Mucosa of descending colon (tissue), 3 donors: ENCODE measurements at regions not wholly inside any gene's neighbourhood (a gene's known extent, or its start where the extent isn't known, plus 50 kb on each side); places are given as distances from the start of the nearest gene placed in this dataset.

ENCODE experiments used
- ATAC-seq: fragments of 200-7000 bp; cut with Tn5 transposase; one replicate; pipeline ENCODE4 v1.9.1; 2020; ENCODE audit warnings: mild to moderate bottlenecking, moderate library complexity
- DNase-seq, 3 donors: peaks; one replicate each; pipeline ENCODE4 v3.0.0-alpha.2; 2020
- H3K36me3 ChIP-seq: fragments of 200-600 bp; one replicate; pipeline ENCODE4 v1.8.0; 2021; ENCODE audit warnings: low read depth, mild to moderate bottlenecking
- H3K4me1 ChIP-seq: fragments of 200-600 bp; one replicate; pipeline ENCODE4 v1.8.0; 2021; ENCODE audit warnings: low read depth, mild to moderate bottlenecking
- H3K4me3 ChIP-seq: fragments of 200-600 bp; one replicate; pipeline ENCODE4 v1.8.0; 2021; ENCODE audit warnings: mild to moderate bottlenecking
- H3K9me3 ChIP-seq: fragments of 200-600 bp; one replicate; pipeline ENCODE4 v1.8.0; 2021; ENCODE audit warnings: mild to moderate bottlenecking
- intact Hi-C, 2 donors: fragments of 100-400 bp; cut with DNase I in 1 of 2; cut with micrococcal nuclease in 1 of 2; formaldehyde crosslinking; loops; one replicate each; pipeline versions ENCODE4 v1.11.0 to v1.11.1; 2022; cut with DNase I, micrococcal nuclease
- TF ChIP-seq, protein P1 (sequence below): fragments of 200-600 bp; IDR thresholded peaks from one replicate; pipeline ENCODE4 v1.8.0; 2022; ENCODE audit warnings: antibody characterized with exemption, mild to moderate bottlenecking
- donor health status: DM: no; HTN: no; CAD: no; lungs with moderate emphysema.
- donor health status: DM: no; HTN: no; CAD: no.
- donor health status: DM: no; HTN: yes; CAD: no.

DNA sequence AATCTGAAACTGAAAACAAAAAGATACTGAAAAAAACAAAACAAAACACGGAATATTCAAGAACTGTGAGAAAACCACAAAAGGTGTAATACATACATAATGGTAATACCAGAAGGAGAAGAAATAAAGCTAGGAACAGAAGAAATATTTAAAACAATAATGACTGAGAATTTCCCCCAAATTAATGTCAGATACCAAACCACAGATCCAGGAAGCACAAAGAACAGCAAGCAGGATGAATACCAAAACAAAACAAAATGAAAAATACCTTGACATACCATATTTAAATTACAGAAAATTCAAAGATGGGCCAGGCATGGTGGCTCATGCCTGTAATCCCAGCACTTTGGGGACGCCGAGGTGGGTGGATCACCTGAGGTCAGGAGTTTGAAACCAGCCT, 57.7 kb upstream of the PARD3 start:
- TF ChIP-seq, protein P1, sequence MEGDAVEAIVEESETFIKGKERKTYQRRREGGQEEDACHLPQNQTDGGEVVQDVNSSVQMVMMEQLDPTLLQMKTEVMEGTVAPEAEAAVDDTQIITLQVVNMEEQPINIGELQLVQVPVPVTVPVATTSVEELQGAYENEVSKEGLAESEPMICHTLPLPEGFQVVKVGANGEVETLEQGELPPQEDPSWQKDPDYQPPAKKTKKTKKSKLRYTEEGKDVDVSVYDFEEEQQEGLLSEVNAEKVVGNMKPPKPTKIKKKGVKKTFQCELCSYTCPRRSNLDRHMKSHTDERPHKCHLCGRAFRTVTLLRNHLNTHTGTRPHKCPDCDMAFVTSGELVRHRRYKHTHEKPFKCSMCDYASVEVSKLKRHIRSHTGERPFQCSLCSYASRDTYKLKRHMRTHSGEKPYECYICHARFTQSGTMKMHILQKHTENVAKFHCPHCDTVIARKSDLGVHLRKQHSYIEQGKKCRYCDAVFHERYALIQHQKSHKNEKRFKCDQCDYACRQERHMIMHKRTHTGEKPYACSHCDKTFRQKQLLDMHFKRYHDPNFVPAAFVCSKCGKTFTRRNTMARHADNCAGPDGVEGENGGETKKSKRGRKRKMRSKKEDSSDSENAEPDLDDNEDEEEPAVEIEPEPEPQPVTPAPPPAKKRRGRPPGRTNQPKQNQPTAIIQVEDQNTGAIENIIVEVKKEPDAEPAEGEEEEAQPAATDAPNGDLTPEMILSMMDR, result no peak
- ATAC-seq, result no peak

DNA sequence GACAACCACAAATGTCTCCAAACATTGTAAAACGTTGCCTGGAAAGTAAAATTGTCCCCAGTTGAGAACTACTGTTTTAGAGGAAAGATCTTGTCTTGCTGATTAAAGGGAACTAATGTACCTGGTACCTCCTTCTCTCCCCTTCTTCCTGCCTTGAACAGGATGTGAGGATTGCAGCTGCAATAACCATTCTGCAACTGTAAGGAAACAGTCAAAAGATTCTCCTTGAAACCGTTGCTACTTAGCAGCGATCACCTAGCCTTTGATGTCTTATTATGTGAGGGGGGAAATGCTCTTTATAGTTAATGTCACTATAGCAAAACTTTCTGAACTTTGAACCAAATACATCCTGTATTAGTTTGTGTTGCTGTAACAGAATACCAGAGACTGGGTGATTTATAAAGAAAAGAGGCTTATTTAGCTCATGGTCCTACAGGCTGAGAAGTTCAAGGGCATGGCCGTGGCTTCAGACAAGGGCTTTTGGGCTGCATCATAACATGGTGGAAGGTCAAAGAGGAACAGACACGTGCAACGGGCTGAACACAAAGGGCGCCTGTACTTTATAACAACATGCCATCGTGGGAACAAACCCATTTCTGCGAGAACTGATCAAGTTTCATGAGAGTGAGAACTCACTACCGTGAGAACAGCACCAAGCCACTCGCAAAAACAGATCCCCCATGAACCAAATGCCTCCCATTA, 54.2 kb upstream of the PARD3 start:
- ATAC-seq (no peak), DNase-seq (no peak)
- H3K4me3 ChIP-seq, result no peak overlapping the region
- no peaks in the 10 kb centered on the region for H3K9me3 ChIP-seq
- H3K4me1 ChIP-seq, result peaks cover 4% of the 10 kb centered on the region
- H3K36me3 ChIP-seq, result no peaks in the 10 kb centered on the region
- intact Hi-C loops, result no loop called here
- TF ChIP-seq, protein P1, result no peak

More for the DNA sequence above, 57.7 kb upstream of the PARD3 start:
- intact Hi-C loops, result no loop called here
- Histone ChIP-seq H3K9me3 (no peaks in the 10 kb centered on the region), H3K4me1 (no peaks in the 10 kb centered on the region), H3K4me3 (no peak overlapping the region), H3K36me3 (no peaks in the 10 kb centered on the region)
- no peak for DNase-seq

DNA sequence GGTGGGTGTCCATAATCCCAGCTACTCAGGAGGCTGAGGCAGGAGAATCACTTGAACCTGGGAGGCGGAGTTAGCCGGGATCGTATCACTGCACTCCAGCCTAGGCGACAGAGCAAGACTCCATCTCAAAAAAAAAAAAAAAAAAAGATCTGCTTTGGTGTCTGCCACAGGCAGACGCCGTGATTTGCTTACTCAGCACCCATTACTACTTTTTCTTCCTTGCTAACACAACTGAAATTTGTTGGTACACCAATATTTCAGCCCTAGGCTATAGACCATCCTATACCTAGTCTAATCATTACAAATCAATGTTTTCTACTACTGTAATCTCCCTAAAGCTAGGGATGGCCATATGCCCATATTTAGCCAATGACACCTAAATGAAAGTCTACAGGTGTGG, 53.5 kb upstream of the PARD3 start:
- ATAC-seq, result no peak
- TF ChIP-seq, protein P1, result no peak

DNA sequence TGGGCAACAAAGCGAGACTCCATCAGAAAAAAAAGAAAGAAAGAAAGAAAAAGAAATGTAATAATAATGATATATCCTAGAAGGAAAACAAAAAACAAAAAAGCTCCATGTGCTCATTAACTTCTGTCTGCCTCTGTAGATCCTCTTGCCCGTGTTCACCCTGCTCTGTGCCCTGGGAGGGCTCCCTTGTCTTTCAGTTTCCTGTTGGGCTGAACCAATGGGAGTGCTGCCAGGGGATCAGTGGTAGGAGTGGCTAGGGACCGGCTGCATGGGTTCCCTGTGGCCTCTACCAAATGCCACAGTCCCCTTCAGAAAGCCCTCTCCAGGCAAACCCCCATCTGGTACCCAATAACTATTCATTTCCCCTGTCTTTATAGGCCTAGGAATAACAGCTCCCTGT, 51.8 kb upstream of the PARD3 start:
- Histone ChIP-seq H3K9me3 (no peaks in the 10 kb centered on the region), H3K4me3 (no peak overlapping the region), H3K4me1 (peaks cover 7% of the 10 kb centered on the region), H3K36me3 (no peaks in the 10 kb centered on the region)
- intact Hi-C loops, result no loop called here
- peak; percentile 41 to 52 (median 52) for DNase-seq
- TF ChIP-seq, protein P1, result no peak
- peak; percentile 67 for ATAC-seq

More for the DNA sequence above, 53.5 kb upstream of the PARD3 start:
- DNase-seq, result no peak
- Histone ChIP-seq H3K4me1 (peaks cover 7% of the 10 kb centered on the region), H3K9me3 (no peaks in the 10 kb centered on the region), H3K4me3 (no peak overlapping the region), H3K36me3 (no peaks in the 10 kb centered on the region)
- intact Hi-C loops, result no loop called here
